CD4-positive, CD25-positive, alpha-beta regulatory T cell (primary cell): ENCODE measurements at regions not wholly inside any gene's neighbourhood (a gene's known extent, or its start where the extent isn't known, plus 50 kb on each side); places are given as distances from the start of the nearest gene placed in this dataset.

Source experiments
- ATAC-seq, 2 donors: fragments of 150-1000 bp; cut with Tn5 transposase; one replicate each; pipeline ENCODE4 v1.10.0; 2021; ENCODE audit warnings: low read depth in 2 of 2, moderate number of reproducible peaks in 2 of 2, moderate library complexity in 1 of 2
- DNase-seq, 3 donors: peaks; one replicate each; pipeline versions ENCODE4 v3.0.0 to v3.0.0-alpha.2; 2012 to 2022; ENCODE audit warnings: mixed read lengths in 1 of 3
- H3K27ac ChIP-seq: one replicate; pipeline ENCODE4 v1.7.0; 2013; ENCODE audit warnings: mild to moderate bottlenecking, low read length; ENCODE audit not compliant: insufficient read depth, poor library complexity, severe bottlenecking
- H3K27me3 ChIP-seq: one replicate; pipeline ENCODE4 v1.7.0; 2013; ENCODE audit warnings: low read length; ENCODE audit not compliant: control insufficient read depth, insufficient read depth
- H3K36me3 ChIP-seq: one replicate; pipeline ENCODE4 v1.7.0; 2013; ENCODE audit warnings: mild to moderate bottlenecking, low read length, moderate library complexity; ENCODE audit not compliant: control insufficient read depth, insufficient read depth
- H3K4me1 ChIP-seq: 2 replicates; pipeline ENCODE4 v1.7.0; 2013; ENCODE audit warnings: mild to moderate bottlenecking, low read length; ENCODE audit not compliant: insufficient read depth, control insufficient read depth, poor library complexity, severe bottlenecking
- H3K4me3 ChIP-seq: one replicate; pipeline ENCODE4 v1.7.0; 2013; ENCODE audit warnings: low read depth, mild to moderate bottlenecking, low read length, moderate library complexity
- H3K9me3 ChIP-seq, 2 experiments: 1 replicate in 1 of 2; 2 replicates in 1 of 2; pipeline ENCODE4 v1.7.0; 2013; ENCODE audit warnings: low read length in 2 of 2, mild to moderate bottlenecking in 1 of 2, moderate library complexity in 1 of 2; ENCODE audit not compliant: control insufficient read depth in 2 of 2
- H3K27ac Mint-ChIP-seq, 3 donors: one replicate each; pipeline ENCODE4 v1.8.0; 2020 to 2022; ENCODE audit warnings: mild to moderate bottlenecking in 3 of 3, mixed read lengths in 3 of 3, moderate library complexity in 2 of 3
- H3K27me3 Mint-ChIP-seq: one replicate; pipeline ENCODE4 v1.8.0; 2022; ENCODE audit warnings: mild to moderate bottlenecking, mixed read lengths
- H3K36me3 Mint-ChIP-seq: one replicate; pipeline ENCODE4 v1.8.0; 2020; ENCODE audit warnings: mixed read lengths
- H3K4me1 Mint-ChIP-seq, 4 donors: one replicate each; pipeline ENCODE4 v1.8.0; 2020 to 2022; ENCODE audit warnings: mixed read lengths in 4 of 4, mild to moderate bottlenecking in 1 of 4
- H3K4me3 Mint-ChIP-seq, 4 donors: one replicate each; pipeline ENCODE4 v1.8.0; 2020 to 2022; ENCODE audit warnings: mild to moderate bottlenecking in 4 of 4, mixed read lengths in 4 of 4, moderate library complexity in 3 of 4
- H3K9me3 Mint-ChIP-seq, 7 donors: one replicate each; pipeline ENCODE4 v1.8.0; 2020 to 2022; ENCODE audit warnings: mixed read lengths in 7 of 7, mild to moderate bottlenecking in 3 of 7, moderate library complexity in 2 of 7

GRCh38 chr12:30578426-30578825 is 117.2 kb downstream of the IPO8 start:
- no peaks in the 10 kb centered on the region for H3K27me3 ChIP-seq
- H3K4me1 ChIP-seq, result no peaks in the 10 kb centered on the region
- Mint-ChIP-seq H3K4me1 (no peaks in the 10 kb centered on the region), H3K27ac (no peak overlapping the region), H3K27me3 (peaks cover 4% of the 10 kb centered on the region), H3K4me3 (no peak overlapping the region), H3K36me3 (no peaks in the 10 kb centered on the region), H3K9me3 (peaks cover 0 to 4% (median 0%) of the 10 kb centered on the region in 7 donors)
- DNase-seq (no peak), ATAC-seq (no peak)
- no peak overlapping the region for H3K4me3 ChIP-seq
- no peaks in the 10 kb centered on the region for H3K9me3 ChIP-seq
- no peaks in the 10 kb centered on the region for H3K36me3 ChIP-seq
- no peak overlapping the region for H3K27ac ChIP-seq

- no peak overlapping the region for H3K27ac ChIP-seq
- Mint-ChIP-seq H3K36me3 (no peaks in the 10 kb centered on the region), H3K4me1 (no peaks in the 10 kb centered on the region), H3K27ac (no peak overlapping the region), H3K9me3 (no peaks in the 10 kb centered on the region), H3K27me3 (peaks cover 4% of the 10 kb centered on the region), H3K4me3 (no peak overlapping the region)
- H3K4me3 ChIP-seq, result no peak overlapping the region
- H3K9me3 ChIP-seq, result no peaks in the 10 kb centered on the region
- H3K36me3 ChIP-seq, result no peaks in the 10 kb centered on the region
- ATAC-seq, result no peak
- no peaks in the 10 kb centered on the region for H3K27me3 ChIP-seq
- H3K4me1 ChIP-seq, result no peaks in the 10 kb centered on the region
- no peak for DNase-seq
These were observed 122.5 kb downstream of the IPO8 start for GRCh38 chr12:30573145-30573544.

DNA sequence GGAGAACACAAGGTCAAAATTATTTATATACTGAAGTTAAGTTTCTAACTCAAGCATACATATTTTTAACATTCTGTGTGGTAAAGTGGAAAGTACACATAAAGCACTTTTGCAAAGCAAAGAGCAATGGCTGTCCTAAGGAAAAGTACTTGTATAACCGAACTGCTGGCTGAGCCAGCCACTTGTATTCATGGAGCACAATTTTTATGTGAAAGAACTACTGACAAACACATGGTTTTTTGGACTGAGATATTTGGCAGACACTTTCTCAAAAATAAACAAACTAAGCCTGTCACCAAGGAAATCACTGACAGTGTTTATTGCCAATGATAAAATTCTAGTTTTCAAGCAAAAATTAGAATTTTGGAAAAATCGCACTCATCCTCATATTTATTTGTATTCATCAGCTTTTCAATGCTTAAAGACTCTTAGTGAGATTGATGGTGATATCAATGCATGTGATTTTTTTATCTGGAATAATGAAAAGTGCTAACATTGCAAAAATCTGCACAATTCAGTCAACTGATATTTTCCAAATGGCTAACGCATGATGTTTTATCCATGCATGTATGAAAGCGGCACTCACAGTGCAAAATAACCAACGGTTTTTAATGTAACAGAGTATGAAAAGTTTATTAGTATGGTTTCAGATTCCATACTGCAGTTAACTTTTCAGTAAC is 125.3 kb downstream of the IPO8 start:
- H3K36me3 ChIP-seq, result no peaks in the 10 kb centered on the region
- no peaks in the 10 kb centered on the region for H3K4me1 Mint-ChIP-seq
- no peak overlapping the region for H3K27ac Mint-ChIP-seq
- H3K9me3 Mint-ChIP-seq, result peaks cover 0 to 2% (median 0%) of the 10 kb centered on the region in 7 donors
- no peak overlapping the region for H3K27ac ChIP-seq
- no peak for ATAC-seq
- H3K4me3 ChIP-seq, result no peak overlapping the region
- no peaks in the 10 kb centered on the region for H3K27me3 ChIP-seq
- no peaks in the 10 kb centered on the region for H3K9me3 ChIP-seq
- no peak overlapping the region for H3K4me3 Mint-ChIP-seq
- H3K27me3 Mint-ChIP-seq, result no peaks in the 10 kb centered on the region
- no peaks in the 10 kb centered on the region for H3K36me3 Mint-ChIP-seq
- no peaks in the 10 kb centered on the region for H3K4me1 ChIP-seq
- DNase-seq, result no peak

DNA sequence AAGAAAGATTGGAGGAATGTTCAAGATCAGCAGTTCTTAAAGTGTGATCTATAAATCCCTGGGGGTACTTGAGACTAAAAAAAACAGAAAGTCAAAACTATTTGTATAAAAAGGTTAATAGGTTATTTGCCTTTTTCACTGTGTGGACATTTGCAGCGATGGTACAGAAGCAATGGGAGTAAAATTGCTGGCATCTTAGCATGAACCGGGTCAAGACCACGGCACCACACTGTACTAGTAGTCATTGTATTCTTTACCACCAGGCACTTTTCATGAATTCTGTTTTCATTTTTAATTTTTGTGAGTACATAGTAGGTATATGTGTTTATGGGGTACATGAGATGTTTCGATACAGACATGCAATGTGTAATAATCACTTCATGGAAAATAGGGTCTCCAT is 126.2 kb downstream of the IPO8 start:
- no peaks in the 10 kb centered on the region for H3K9me3 ChIP-seq
- Mint-ChIP-seq H3K27me3 (no peaks in the 10 kb centered on the region), H3K27ac (no peak overlapping the region), H3K9me3 (peaks cover 0 to 3% (median 0%) of the 10 kb centered on the region in 7 donors), H3K36me3 (no peaks in the 10 kb centered on the region), H3K4me3 (no peak overlapping the region), H3K4me1 (no peaks in the 10 kb centered on the region)
- H3K27me3 ChIP-seq, result no peaks in the 10 kb centered on the region
- no peak overlapping the region for H3K4me3 ChIP-seq
- no peak for ATAC-seq
- no peaks in the 10 kb centered on the region for H3K4me1 ChIP-seq
- H3K36me3 ChIP-seq, result no peaks in the 10 kb centered on the region
- no peak overlapping the region for H3K27ac ChIP-seq
- no peak for DNase-seq

DNA sequence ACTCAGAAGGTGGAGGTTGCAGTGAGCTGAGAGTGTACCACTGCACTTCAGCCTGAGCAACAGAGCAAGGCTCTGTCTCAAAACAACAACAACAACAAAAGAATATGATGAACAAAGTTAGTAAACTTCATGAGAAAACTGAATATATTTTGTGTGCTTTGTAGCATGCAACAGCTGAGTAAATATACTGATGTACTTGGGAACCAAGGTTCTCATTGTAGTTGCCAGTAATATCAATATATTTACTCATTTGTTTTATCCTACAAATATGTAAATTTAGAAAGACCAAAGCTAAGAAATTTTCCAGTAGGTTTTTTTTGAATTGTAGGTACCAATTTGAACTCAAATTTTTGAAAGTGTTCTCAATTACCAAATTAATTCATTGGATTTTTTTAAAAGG is 127.2 kb downstream of the IPO8 start:
- DNase-seq (no peak), ATAC-seq (no peak)
- Mint-ChIP-seq H3K27me3 (no peaks in the 10 kb centered on the region), H3K4me3 (no peak overlapping the region), H3K4me1 (no peaks in the 10 kb centered on the region), H3K27ac (no peak overlapping the region), H3K9me3 (peaks cover 0 to 3% (median 0%) of the 10 kb centered on the region in 7 donors), H3K36me3 (no peaks in the 10 kb centered on the region)
- no peak overlapping the region for H3K4me3 ChIP-seq
- H3K36me3 ChIP-seq, result no peaks in the 10 kb centered on the region
- no peaks in the 10 kb centered on the region for H3K4me1 ChIP-seq
- H3K9me3 ChIP-seq, result no peaks in the 10 kb centered on the region
- no peak overlapping the region for H3K27ac ChIP-seq
- H3K27me3 ChIP-seq, result no peaks in the 10 kb centered on the region

GRCh38 chr12:30567082-30567481 is 128.6 kb downstream of the IPO8 start:
- H3K4me3 ChIP-seq, result no peak overlapping the region
- no peaks in the 10 kb centered on the region for H3K36me3 ChIP-seq
- H3K27me3 ChIP-seq, result no peaks in the 10 kb centered on the region
- ATAC-seq (no peak), DNase-seq (no peak)
- no peak overlapping the region for H3K27ac ChIP-seq
- Mint-ChIP-seq H3K36me3 (no peaks in the 10 kb centered on the region), H3K27me3 (no peaks in the 10 kb centered on the region), H3K4me1 (no peaks in the 10 kb centered on the region), H3K27ac (no peak overlapping the region), H3K9me3 (peaks cover 0 to 3% (median 0%) of the 10 kb centered on the region in 7 donors), H3K4me3 (no peak overlapping the region)
- H3K4me1 ChIP-seq, result no peaks in the 10 kb centered on the region
- no peaks in the 10 kb centered on the region for H3K9me3 ChIP-seq

GRCh38 chr12:30564394-30564793 is 131.3 kb downstream of the IPO8 start:
- no peak overlapping the region for H3K27ac ChIP-seq
- no peaks in the 10 kb centered on the region for H3K27me3 ChIP-seq
- Mint-ChIP-seq H3K36me3 (no peaks in the 10 kb centered on the region), H3K27me3 (no peaks in the 10 kb centered on the region), H3K9me3 (peaks cover 0 to 7% (median 1%) of the 10 kb centered on the region in 7 donors), H3K4me3 (no peak overlapping the region), H3K4me1 (no peaks in the 10 kb centered on the region), H3K27ac (no peak overlapping the region)
- H3K4me3 ChIP-seq, result no peak overlapping the region
- no peaks in the 10 kb centered on the region for H3K36me3 ChIP-seq
- H3K9me3 ChIP-seq, result no peaks in the 10 kb centered on the region
- DNase-seq, result no peak
- no peaks in the 10 kb centered on the region for H3K4me1 ChIP-seq
- no peak for ATAC-seq

DNA sequence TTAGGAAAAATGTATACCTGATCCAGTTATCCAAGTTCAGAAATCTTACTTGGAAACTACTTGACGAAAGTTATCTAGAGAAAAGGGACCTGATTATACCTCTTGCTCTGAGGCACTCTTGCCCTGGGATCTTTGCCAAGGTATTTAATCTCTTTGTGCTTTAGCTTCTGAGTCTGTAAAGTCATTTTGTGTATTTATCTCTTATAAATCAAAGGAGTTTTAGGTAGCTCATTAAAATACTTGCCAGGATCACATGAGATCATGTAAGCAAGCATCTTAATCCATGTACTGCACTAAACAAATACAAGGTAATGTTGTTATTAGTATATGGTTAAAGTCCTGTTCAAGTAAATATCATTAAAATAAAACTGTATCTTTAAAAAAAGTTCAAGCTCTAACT is 147.5 kb downstream of the IPO8 start:
- Histone ChIP-seq H3K36me3 (no peaks in the 10 kb centered on the region), H3K4me3 (no peak overlapping the region), H3K27me3 (no peaks in the 10 kb centered on the region), H3K4me1 (no peaks in the 10 kb centered on the region), H3K9me3 (no peaks in the 10 kb centered on the region), H3K27ac (no peak overlapping the region)
- H3K27ac Mint-ChIP-seq, result no peak overlapping the region
- no peak for DNase-seq
- peaks cover 0 to 7% (median 2%) of the 10 kb centered on the region in 7 donors for H3K9me3 Mint-ChIP-seq
- ATAC-seq, result no peak
- no peaks in the 10 kb centered on the region for H3K36me3 Mint-ChIP-seq
- no peaks in the 10 kb centered on the region for H3K4me1 Mint-ChIP-seq
- H3K27me3 Mint-ChIP-seq, result no peaks in the 10 kb centered on the region
- no peak overlapping the region for H3K4me3 Mint-ChIP-seq
